Stomach (tissue), 8 donors: ENCODE measurements at regions not wholly inside any gene's neighbourhood (a gene's known extent, or its start where the extent isn't known, plus 50 kb on each side); places are given as distances from the start of the nearest gene placed in this dataset.

Experiments used
- DNase-seq, 2 donors: peaks; one replicate each; pipeline versions ENCODE4 v3.0.0 to v3.0.0-alpha.2; 2013 to 2019
- H3K27ac ChIP-seq, 5 donors: fragments of 200-600 bp in 4 of 5; sonication (generic) in 4 of 5; one replicate each; pipeline ENCODE4 v1.5.1; 2013 to 2019; ENCODE audit warnings: mild to moderate bottlenecking in 1 of 5, moderate library complexity in 1 of 5
- H3K27me3 ChIP-seq, 3 donors: fragments of 200-600 bp; sonication (generic); one replicate each; pipeline ENCODE4 v1.5.1; 2017 to 2019; ENCODE audit warnings: mixed run types in 1 of 3
- H3K36me3 ChIP-seq, 4 donors: fragments of 200-600 bp; sonication (generic); 1 replicate in 3 of 4; 2 replicates in 1 of 4; pipeline ENCODE4 v1.5.1; 2016 to 2019
- H3K4me1 ChIP-seq, 4 donors: fragments of 200-600 bp; sonication (generic); one replicate each; pipeline ENCODE4 v1.5.1; 2016 to 2019
- H3K4me3 ChIP-seq, 4 donors: fragments of 200-600 bp; sonication (generic) in 3 of 4; one replicate each; pipeline ENCODE4 v1.5.1; 2016 to 2019; ENCODE audit warnings: mild to moderate bottlenecking in 1 of 4
- H3K9me3 ChIP-seq, 4 donors: fragments of 200-600 bp; sonication (generic); one replicate each; pipeline ENCODE4 v1.5.1; 2016 to 2019
- EP300 ChIP-seq: sonication (generic); formaldehyde crosslinking; IDR thresholded peaks from one replicate; pipeline ENCODE4 v1.6.1; 2017; ENCODE audit warnings: antibody characterized with exemption
- POLR2A ChIP-seq, 4 donors: fragments of 450-650 bp; IDR thresholded peaks; one replicate each; pipeline ENCODE4 v1.6.1; 2016; ENCODE audit warnings: antibody characterized with exemption in 4 of 4, control low read depth in 2 of 4, mild to moderate bottlenecking in 1 of 4, moderate library complexity in 1 of 4
- POLR2AphosphoS5 ChIP-seq, 3 donors: sonication (generic); formaldehyde crosslinking; IDR thresholded peaks; one replicate each; pipeline ENCODE4 v1.6.1; 2016; ENCODE audit warnings: antibody characterized with exemption in 3 of 3
- WGBS, 5 donors: extraction: QIAGEN DNeasy Blood & Tissue Kit in 3 of 5; methylation state at CpG; one replicate each; pipeline versions ENCODE4 v1.1.5 to v1.1.7; 2013 to 2018; 5-methylcytosine and 5-hydroxymethylcytosine counted together
- intact Hi-C: fragments of 100-400 bp; cut with DNase I; formaldehyde crosslinking; loops from one replicate; pipeline ENCODE4 v1.15.1; 2023; ENCODE audit warnings: low total_unique reads
- TF ChIP-seq, protein P1 (sequence below), 7 experiments: fragments of 450-650 bp in 4 of 7; fragments of 200-600 bp in 3 of 7; sonication (generic) in 3 of 7; IDR thresholded peaks; one replicate each; pipeline ENCODE4 v1.5.1; 2016 to 2019; ENCODE audit warnings: antibody characterized with exemption in 7 of 7, control low read depth in 2 of 7, mild to moderate bottlenecking in 1 of 7
- donor health status: healthy with polysubstance abuse.
- donor health status: Bipolar disorder and iron deficiency.
- donor health status: healthy.

DNA sequence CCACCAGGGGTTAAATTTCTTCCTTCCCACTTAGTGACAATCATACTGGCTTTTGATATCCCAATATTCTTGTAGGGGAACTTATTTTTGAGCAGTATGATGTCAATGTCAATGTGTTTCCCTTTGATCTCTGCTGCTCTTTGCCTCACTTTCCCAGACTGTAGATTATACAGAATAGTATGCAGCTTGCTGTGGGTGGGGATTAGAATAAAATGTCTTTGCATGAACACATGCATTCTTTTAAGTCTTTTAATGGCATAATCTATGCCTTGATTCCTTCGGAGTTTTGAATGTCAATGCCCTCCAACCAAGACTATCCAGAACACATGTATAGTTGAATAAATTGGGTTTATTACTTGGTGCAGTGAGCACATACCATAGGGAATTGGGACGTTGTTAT lies 125.5 kb downstream of the IL20RB start:
- Histone ChIP-seq H3K9me3 (no peaks in the 10 kb centered on the region), H3K4me3 (no peak overlapping the region), H3K27ac (no peak overlapping the region), H3K36me3 (no peaks in the 10 kb centered on the region), H3K27me3 (peaks cover 0 to 12% (median 0%) of the 10 kb centered on the region in 3 donors), H3K4me1 (no peaks in the 10 kb centered on the region)
- 77 to 91% (median 85%) methylated on average over 2 of the region's 2 CpGs for WGBS, 5 donors
- intact Hi-C loops: no loop called here
- no peak for DNase-seq
- TF ChIP-seq POLR2AphosphoS5 (IDR thresholded peaks at IDR 0.05): no peak
- TF ChIP-seq POLR2A (IDR thresholded peaks at IDR 0.05): no peak
- TF ChIP-seq, protein P1, sequence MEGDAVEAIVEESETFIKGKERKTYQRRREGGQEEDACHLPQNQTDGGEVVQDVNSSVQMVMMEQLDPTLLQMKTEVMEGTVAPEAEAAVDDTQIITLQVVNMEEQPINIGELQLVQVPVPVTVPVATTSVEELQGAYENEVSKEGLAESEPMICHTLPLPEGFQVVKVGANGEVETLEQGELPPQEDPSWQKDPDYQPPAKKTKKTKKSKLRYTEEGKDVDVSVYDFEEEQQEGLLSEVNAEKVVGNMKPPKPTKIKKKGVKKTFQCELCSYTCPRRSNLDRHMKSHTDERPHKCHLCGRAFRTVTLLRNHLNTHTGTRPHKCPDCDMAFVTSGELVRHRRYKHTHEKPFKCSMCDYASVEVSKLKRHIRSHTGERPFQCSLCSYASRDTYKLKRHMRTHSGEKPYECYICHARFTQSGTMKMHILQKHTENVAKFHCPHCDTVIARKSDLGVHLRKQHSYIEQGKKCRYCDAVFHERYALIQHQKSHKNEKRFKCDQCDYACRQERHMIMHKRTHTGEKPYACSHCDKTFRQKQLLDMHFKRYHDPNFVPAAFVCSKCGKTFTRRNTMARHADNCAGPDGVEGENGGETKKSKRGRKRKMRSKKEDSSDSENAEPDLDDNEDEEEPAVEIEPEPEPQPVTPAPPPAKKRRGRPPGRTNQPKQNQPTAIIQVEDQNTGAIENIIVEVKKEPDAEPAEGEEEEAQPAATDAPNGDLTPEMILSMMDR (IDR thresholded peaks at IDR 0.05): no peak
- TF ChIP-seq EP300: no peak

DNA sequence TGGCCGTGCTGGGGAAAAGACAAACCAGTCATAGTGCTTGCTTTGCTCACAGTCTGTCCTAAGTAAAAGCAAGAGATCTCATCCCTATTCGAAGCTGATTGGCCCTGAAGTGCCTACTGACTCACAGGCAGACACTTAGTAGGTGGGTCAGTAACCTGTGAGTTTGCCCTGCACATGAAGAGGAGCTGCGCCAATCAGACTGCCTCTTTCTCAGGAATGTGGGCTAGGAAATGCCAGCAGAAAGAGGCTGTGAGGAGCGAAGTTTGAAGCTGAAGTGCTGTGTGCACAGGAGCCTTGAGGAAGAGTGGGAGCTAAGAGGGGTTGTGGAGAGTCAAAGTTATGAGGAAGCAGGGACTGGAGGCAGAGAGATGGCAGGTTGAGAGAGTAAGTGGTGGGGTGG lies 126.8 kb downstream of the IL20RB start:
- H3K4me3 ChIP-seq: no peak overlapping the region
- intact Hi-C loops: no loop called here
- H3K27ac ChIP-seq: no peak overlapping the region
- H3K36me3 ChIP-seq: no peaks in the 10 kb centered on the region
- peaks cover 0 to 12% (median 0%) of the 10 kb centered on the region in 3 donors for H3K27me3 ChIP-seq
- 56 to 68% (median 60%) methylated on average over 4 of the region's 4 CpGs for WGBS, 5 donors
- no peaks in the 10 kb centered on the region for H3K4me1 ChIP-seq
- TF ChIP-seq, protein P1 (IDR thresholded peaks at IDR 0.05): no peak
- TF ChIP-seq POLR2AphosphoS5 (IDR thresholded peaks at IDR 0.05) (no peak), POLR2A (IDR thresholded peaks at IDR 0.05) (no peak), EP300 (no peak)
- no peak for DNase-seq
- H3K9me3 ChIP-seq: no peaks in the 10 kb centered on the region

DNA sequence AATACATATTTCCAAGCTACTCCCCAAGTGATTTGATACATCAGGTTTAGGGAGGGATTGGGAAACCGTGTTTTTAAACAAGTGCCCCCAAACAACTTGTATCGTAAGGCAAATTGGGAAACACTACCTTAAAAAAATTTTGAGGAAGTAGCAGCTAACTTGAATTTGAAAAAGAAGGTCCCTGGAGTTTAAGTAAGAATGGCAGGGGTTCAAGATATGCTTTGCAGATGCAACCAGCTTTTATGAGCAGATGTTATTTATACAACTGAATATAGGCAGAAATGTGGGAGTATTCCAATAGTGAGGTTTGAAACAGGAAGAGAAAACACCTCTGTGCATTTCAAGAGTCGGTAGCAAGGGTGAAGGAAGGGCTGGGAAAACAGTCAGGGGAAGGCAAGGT lies 139.6 kb downstream of the IL20RB start:
- H3K9me3 ChIP-seq: peaks cover 0 to 5% (median 0%) of the 10 kb centered on the region in 4 donors
- intact Hi-C loops: no loop called here
- H3K4me1 ChIP-seq: no peaks in the 10 kb centered on the region
- H3K27me3 ChIP-seq: peaks cover 0 to 11% (median 0%) of the 10 kb centered on the region in 3 donors
- no peak overlapping the region for H3K4me3 ChIP-seq
- WGBS, 5 donors: 48 to 58% (median 57%) methylated on average over 3 of the region's 3 CpGs
- no peaks in the 10 kb centered on the region for H3K36me3 ChIP-seq
- no peak for TF ChIP-seq EP300
- no peak for TF ChIP-seq POLR2AphosphoS5 (IDR thresholded peaks at IDR 0.05)
- TF ChIP-seq POLR2A (IDR thresholded peaks at IDR 0.05): no peak
- TF ChIP-seq, protein P1 (IDR thresholded peaks at IDR 0.05): no peak
- H3K27ac ChIP-seq: no peak overlapping the region
- no peak for DNase-seq

DNA sequence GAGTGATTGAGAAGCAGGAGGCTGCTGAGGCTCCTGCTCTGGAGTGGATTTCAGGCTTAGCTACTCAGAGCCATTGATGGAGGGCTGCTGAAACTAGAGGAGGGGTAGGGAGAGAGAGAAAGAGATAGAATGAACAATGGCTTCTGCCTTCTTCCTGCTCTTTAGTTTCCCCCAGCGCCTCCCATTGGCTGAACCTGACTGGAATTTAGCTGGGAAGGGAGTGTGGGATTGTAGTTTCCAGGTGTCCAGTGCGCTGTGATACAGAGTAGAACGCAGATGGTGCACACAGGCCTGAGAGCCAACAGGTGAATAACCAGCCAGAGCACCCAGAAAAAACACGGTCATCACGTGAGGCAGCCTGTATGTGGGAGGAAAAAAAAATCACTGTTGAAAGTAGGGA lies 140.1 kb downstream of the IL20RB start:
- H3K9me3 ChIP-seq: peaks cover 0 to 5% (median 0%) of the 10 kb centered on the region in 4 donors
- intact Hi-C loops: no loop called here
- no peaks in the 10 kb centered on the region for H3K4me1 ChIP-seq
- TF ChIP-seq POLR2AphosphoS5 (IDR thresholded peaks at IDR 0.05) (no peak), POLR2A (IDR thresholded peaks at IDR 0.05) (no peak), EP300 (no peak)
- TF ChIP-seq, protein P1 (IDR thresholded peaks at IDR 0.05): no peak
- no peak for DNase-seq
- H3K4me3 ChIP-seq: no peak overlapping the region
- 68 to 77% (median 74%) methylated on average over 5 of the region's 5 CpGs for WGBS, 5 donors
- peaks cover 0 to 11% (median 0%) of the 10 kb centered on the region in 3 donors for H3K27me3 ChIP-seq
- H3K27ac ChIP-seq: no peak overlapping the region
- no peaks in the 10 kb centered on the region for H3K36me3 ChIP-seq
